Tibial nerve (tissue), 4 donors: ENCODE measurements at regions not wholly inside any gene's neighbourhood (a gene's known extent, or its start where the extent isn't known, plus 50 kb on each side); places are given as distances from the start of the nearest gene placed in this dataset.

Experiments
- DNase-seq, 2 donors: peaks; one replicate each; pipeline ENCODE4 v3.0.0-alpha.2; 2019; ENCODE audit warnings: low spot score in 2 of 2
- H3K27ac ChIP-seq, 4 donors: fragments of 200-600 bp; sonication (generic) in 3 of 4; one replicate each; pipeline ENCODE4 v1.5.1; 2017 to 2019; ENCODE audit warnings: mild to moderate bottlenecking in 1 of 4
- H3K27me3 ChIP-seq, 2 donors: fragments of 200-600 bp; sonication (generic) in 1 of 2; one replicate each; pipeline versions ENCODE4 v1.5.1 to v1.6.0; 2017 to 2019
- H3K36me3 ChIP-seq, 3 donors: fragments of 200-600 bp; sonication (generic); one replicate each; pipeline ENCODE4 v1.5.1; 2018 to 2019
- H3K4me1 ChIP-seq, 4 donors: fragments of 200-600 bp; sonication (generic) in 3 of 4; one replicate each; pipeline ENCODE4 v1.5.1; 2017 to 2019
- H3K4me3 ChIP-seq, 4 donors: fragments of 200-600 bp; sonication (generic) in 3 of 4; one replicate each; pipeline ENCODE4 v1.5.1; 2017 to 2019; ENCODE audit warnings: mild to moderate bottlenecking in 1 of 4, moderate library complexity in 1 of 4
- H3K9me3 ChIP-seq, 4 donors: fragments of 200-600 bp; sonication (generic) in 3 of 4; one replicate each; pipeline ENCODE4 v1.5.1; 2017 to 2019
- CTCF ChIP-seq, 5 experiments: fragments of 200-600 bp in 3 of 5; fragments of 450-650 bp in 2 of 5; sonication (generic) in 3 of 5; IDR thresholded peaks; one replicate each; pipeline ENCODE4 v1.5.1; 2016 to 2019; ENCODE audit warnings: antibody characterized with exemption in 5 of 5, mild to moderate bottlenecking in 3 of 5, moderate library complexity in 2 of 5
- EP300 ChIP-seq, 2 donors: sonication (generic); formaldehyde crosslinking; IDR thresholded peaks; one replicate each; pipeline ENCODE4 v1.6.1; 2017; ENCODE audit warnings: antibody characterized with exemption in 2 of 2, mild to moderate bottlenecking in 1 of 2
- POLR2A ChIP-seq, 2 donors: fragments of 450-650 bp; IDR thresholded peaks; one replicate each; pipeline ENCODE4 v1.6.1; 2017; ENCODE audit warnings: antibody characterized with exemption in 2 of 2, mild to moderate bottlenecking in 2 of 2, moderate library complexity in 2 of 2
- WGBS, 2 donors: methylation state at CpG; one replicate each; pipeline ENCODE4 v1.1.5; 2018; 5-methylcytosine and 5-hydroxymethylcytosine counted together

DNA sequence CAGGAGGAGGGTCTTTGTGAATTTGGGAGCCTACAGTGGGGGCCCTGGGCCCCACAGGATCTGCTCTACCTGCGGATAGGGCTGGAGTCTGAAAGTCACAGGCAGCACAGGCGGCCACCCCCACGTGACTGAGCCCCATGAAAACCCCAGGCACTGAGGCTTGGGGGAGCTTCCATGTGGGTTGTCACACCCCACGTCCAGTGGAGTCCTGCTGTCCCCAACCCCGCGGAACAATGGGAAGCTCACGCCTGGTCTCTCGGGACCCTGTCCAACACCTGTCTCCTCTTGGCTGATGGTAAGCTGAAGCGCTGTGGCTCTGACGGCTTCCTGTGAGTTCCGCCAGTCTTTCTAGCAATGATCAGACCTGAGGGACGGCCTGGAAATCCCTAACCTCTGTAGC is 85.8 kb downstream of the PTGR3 start:
- Histone ChIP-seq H3K4me1 (no peaks in the 10 kb centered on the region), H3K27ac (no peak overlapping the region), H3K36me3 (no peaks in the 10 kb centered on the region), H3K9me3 (no peaks in the 10 kb centered on the region), H3K27me3 (no peaks in the 10 kb centered on the region), H3K4me3 (no peak overlapping the region)
- no peak for DNase-seq
- TF ChIP-seq CTCF (IDR thresholded peaks at IDR 0.05) (no peak), EP300 (IDR thresholded peaks at IDR 0.05) (no peak), POLR2A (IDR thresholded peaks at IDR 0.05) (no peak)
- WGBS, 2 donors, result 79 to 82% methylated on average over 8 to 12 of the region's 12 CpGs

- 75 to 77% methylated on average over 5 to 7 of the region's 7 CpGs for WGBS, 2 donors
- TF ChIP-seq CTCF (IDR thresholded peaks at IDR 0.05), result no peak
- TF ChIP-seq EP300 (IDR thresholded peaks at IDR 0.05), result no peak
These were observed 86.5 kb downstream of the PTGR3 start for GRCh38 chr18:75122334-75122958.

GRCh38 chr18:75121266-75121665 is 87.7 kb downstream of the PTGR3 start:
- Histone ChIP-seq H3K27me3 (no peaks in the 10 kb centered on the region), H3K9me3 (no peaks in the 10 kb centered on the region), H3K4me3 (no peak overlapping the region), H3K27ac (no peak overlapping the region), H3K36me3 (no peaks in the 10 kb centered on the region), H3K4me1 (no peaks in the 10 kb centered on the region)
- 83 to 88% methylated on average over 3 of the region's 3 CpGs for WGBS, 2 donors
- no peak for TF ChIP-seq EP300 (IDR thresholded peaks at IDR 0.05)
- TF ChIP-seq POLR2A (IDR thresholded peaks at IDR 0.05), result no peak
- TF ChIP-seq CTCF (IDR thresholded peaks at IDR 0.05), result no peak
- DNase-seq, result no peak

More at GRCh38 chr18:75122334-75122958, 86.5 kb downstream of the PTGR3 start:
- no peak for DNase-seq
- Histone ChIP-seq H3K36me3 (no peaks in the 10 kb centered on the region), H3K4me3 (no peak overlapping the region), H3K4me1 (no peaks in the 10 kb centered on the region), H3K27me3 (no peaks in the 10 kb centered on the region), H3K9me3 (no peaks in the 10 kb centered on the region), H3K27ac (no peak overlapping the region)

- H3K27ac ChIP-seq, result no peak overlapping the region
- no peaks in the 10 kb centered on the region for H3K27me3 ChIP-seq
- no peak for DNase-seq
- H3K4me1 ChIP-seq, result no peaks in the 10 kb centered on the region
- 80 to 87% methylated on average over 13 of the region's 13 CpGs for WGBS, 2 donors
- H3K4me3 ChIP-seq, result no peak overlapping the region
- no peak for TF ChIP-seq POLR2A (IDR thresholded peaks at IDR 0.05)
- TF ChIP-seq EP300 (IDR thresholded peaks at IDR 0.05), result no peak
- TF ChIP-seq CTCF (IDR thresholded peaks at IDR 0.05), result no peak
- no peaks in the 10 kb centered on the region for H3K9me3 ChIP-seq
- no peaks in the 10 kb centered on the region for H3K36me3 ChIP-seq
These were observed 88.4 kb downstream of the PTGR3 start for GRCh38 chr18:75120521-75120920.

- TF ChIP-seq EP300 (IDR thresholded peaks at IDR 0.05) (no peak), POLR2A (IDR thresholded peaks at IDR 0.05) (no peak), CTCF (IDR thresholded peaks at IDR 0.05) (no peak)
- Histone ChIP-seq H3K27ac (no peak overlapping the region), H3K36me3 (no peaks in the 10 kb centered on the region), H3K27me3 (no peaks in the 10 kb centered on the region), H3K4me1 (no peaks in the 10 kb centered on the region), H3K4me3 (no peak overlapping the region), H3K9me3 (no peaks in the 10 kb centered on the region)
- no peak for DNase-seq
- 91 to 93% methylated on average over 5 of the region's 5 CpGs for WGBS, 2 donors
These were observed 92.1 kb downstream of the PTGR3 start for GRCh38 chr18:75116809-75117208.
